ENCODE measurements at regions not wholly inside any gene's neighbourhood (a gene's known extent, or its start where the extent isn't known, plus 50 kb on each side); places are given as distances from the start of the nearest gene placed in this dataset.

DNA sequence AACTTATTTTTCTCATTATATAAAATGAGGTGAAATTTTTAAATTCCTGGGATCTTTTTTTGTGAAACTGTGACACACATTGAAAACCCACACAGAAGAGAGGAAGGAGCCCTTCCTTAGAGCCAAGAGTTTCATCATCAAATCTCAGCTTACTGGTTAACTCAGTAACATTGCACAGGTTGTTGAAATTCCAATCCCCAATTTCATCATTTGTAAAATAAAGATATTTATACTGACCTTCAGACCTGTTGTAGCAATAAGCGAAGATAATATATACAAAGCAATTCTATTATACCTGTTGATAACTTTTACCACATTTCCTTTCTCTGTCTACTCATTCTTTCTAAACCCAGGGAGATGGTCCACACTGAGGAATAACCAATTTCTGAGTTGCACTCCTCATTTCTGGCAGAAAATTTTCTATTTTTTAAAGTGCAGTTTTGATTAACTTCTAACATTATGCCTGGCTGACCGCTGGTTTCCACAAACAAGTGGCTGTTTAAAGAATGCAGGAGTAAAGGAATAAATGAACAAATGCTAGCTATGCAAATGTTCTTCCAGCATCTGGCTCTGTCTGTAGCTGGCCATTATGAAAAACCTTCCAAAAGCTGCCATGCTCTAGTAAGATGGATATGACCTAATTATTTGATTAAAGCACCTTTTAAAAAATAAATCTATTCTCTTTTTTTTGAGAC lies 105.7 kb upstream of the LINC00305 start:
- TF ChIP-seq, protein P1, sequence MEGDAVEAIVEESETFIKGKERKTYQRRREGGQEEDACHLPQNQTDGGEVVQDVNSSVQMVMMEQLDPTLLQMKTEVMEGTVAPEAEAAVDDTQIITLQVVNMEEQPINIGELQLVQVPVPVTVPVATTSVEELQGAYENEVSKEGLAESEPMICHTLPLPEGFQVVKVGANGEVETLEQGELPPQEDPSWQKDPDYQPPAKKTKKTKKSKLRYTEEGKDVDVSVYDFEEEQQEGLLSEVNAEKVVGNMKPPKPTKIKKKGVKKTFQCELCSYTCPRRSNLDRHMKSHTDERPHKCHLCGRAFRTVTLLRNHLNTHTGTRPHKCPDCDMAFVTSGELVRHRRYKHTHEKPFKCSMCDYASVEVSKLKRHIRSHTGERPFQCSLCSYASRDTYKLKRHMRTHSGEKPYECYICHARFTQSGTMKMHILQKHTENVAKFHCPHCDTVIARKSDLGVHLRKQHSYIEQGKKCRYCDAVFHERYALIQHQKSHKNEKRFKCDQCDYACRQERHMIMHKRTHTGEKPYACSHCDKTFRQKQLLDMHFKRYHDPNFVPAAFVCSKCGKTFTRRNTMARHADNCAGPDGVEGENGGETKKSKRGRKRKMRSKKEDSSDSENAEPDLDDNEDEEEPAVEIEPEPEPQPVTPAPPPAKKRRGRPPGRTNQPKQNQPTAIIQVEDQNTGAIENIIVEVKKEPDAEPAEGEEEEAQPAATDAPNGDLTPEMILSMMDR (conservative IDR thresholded peaks at IDR 0.05), result no peak
- TF ChIP-seq ZFX (IDR thresholded peaks at IDR 0.05), result no peak
